Testis (tissue), 2 donors: ENCODE measurements at regions not wholly inside any gene's neighbourhood (a gene's known extent, or its start where the extent isn't known, plus 50 kb on each side); places are given as distances from the start of the nearest gene placed in this dataset.

Experiments used
- CTCF ChIP-seq, 3 experiments: fragments of 450-650 bp in 2 of 3; fragments of 200-600 bp in 1 of 3; sonication (generic) in 1 of 3; IDR thresholded peaks; one replicate each; pipeline ENCODE4 v1.5.1; 2016 to 2019; ENCODE audit warnings: antibody characterized with exemption in 3 of 3, mild to moderate bottlenecking in 2 of 3, moderate library complexity in 1 of 3
- POLR2A ChIP-seq: fragments of 450-650 bp; IDR thresholded peaks from one replicate; pipeline ENCODE4 v1.6.1; 2017; ENCODE audit warnings: antibody characterized with exemption, mild to moderate bottlenecking, moderate library complexity

GRCh38 chr16:73560497-73560896 lies 512.6 kb upstream of the ZFHX3 start:
- TF ChIP-seq CTCF (IDR thresholded peaks at IDR 0.05) (no peak), POLR2A (no peak)
